ENCODE measurements at regions not wholly inside any gene's neighbourhood (a gene's known extent, or its start where the extent isn't known, plus 50 kb on each side); places are given as distances from the start of the nearest gene placed in this dataset.
A peak's percentile ranks its signal among the peaks of the same experiment; 100 is the strongest.

GRCh38 chr20:24208652-24209051, 220.1 kb upstream of the GGTLC1 start:
- DNase-seq (ENCODE audit: low spot score, unreplicated experiment): no peak
- peak; percentile 40 for TF ChIP-seq CTCF (IDR thresholded peaks at IDR 0.05; ENCODE audit: unreplicated experiment)
- peaks cover 20% of the 10 kb centered on the region for H3K4me1 Mint-ChIP-seq (ENCODE audit: low read depth)
- peaks cover 20% of the 10 kb centered on the region for H3K27me3 Mint-ChIP-seq
- H3K27ac Mint-ChIP-seq: no peak overlapping the region
- H3K36me3 Mint-ChIP-seq (ENCODE audit: insufficient read depth): no peaks in the 10 kb centered on the region
- no peaks in the 10 kb centered on the region for H3K9me3 Mint-ChIP-seq (ENCODE audit: low read depth)
- H3K4me3 Mint-ChIP-seq (ENCODE audit: low read depth): no peak overlapping the region

GRCh38 chr20:24207803-24208300, 219.3 kb upstream of the GGTLC1 start:
- Mint-ChIP-seq H3K9me3 (ENCODE audit: low read depth) (no peaks in the 10 kb centered on the region), H3K4me1 (ENCODE audit: low read depth) (peaks cover 14% of the 10 kb centered on the region), H3K27me3 (peaks cover 20% of the 10 kb centered on the region), H3K36me3 (ENCODE audit: insufficient read depth) (no peaks in the 10 kb centered on the region), H3K4me3 (ENCODE audit: low read depth) (no peak overlapping the region), H3K27ac (no peak overlapping the region)
- no peak for DNase-seq (ENCODE audit: low spot score, unreplicated experiment)
- TF ChIP-seq CTCF (IDR thresholded peaks at IDR 0.05; ENCODE audit: unreplicated experiment): no peak

DNA sequence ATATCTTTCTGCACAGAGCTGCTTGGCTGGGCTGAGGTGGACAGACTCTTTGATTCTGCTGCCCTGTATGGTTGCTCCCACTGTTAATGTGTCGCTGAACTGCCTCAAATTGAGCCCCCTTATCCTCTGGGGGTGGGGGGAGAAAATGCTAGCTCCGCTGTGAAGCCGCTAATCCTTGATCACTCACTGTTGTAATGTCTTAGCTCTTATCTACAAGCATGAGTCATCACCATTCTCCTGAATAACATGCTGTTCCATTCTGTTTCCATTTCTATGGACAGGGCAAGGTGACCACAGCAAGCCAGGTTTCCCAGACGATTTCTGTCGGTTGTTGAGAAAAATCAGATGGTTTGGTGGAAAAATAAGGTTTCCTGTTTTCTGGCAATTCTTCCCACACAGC, 218.4 kb upstream of the GGTLC1 start:
- H3K36me3 Mint-ChIP-seq (ENCODE audit: insufficient read depth): no peaks in the 10 kb centered on the region

DNA sequence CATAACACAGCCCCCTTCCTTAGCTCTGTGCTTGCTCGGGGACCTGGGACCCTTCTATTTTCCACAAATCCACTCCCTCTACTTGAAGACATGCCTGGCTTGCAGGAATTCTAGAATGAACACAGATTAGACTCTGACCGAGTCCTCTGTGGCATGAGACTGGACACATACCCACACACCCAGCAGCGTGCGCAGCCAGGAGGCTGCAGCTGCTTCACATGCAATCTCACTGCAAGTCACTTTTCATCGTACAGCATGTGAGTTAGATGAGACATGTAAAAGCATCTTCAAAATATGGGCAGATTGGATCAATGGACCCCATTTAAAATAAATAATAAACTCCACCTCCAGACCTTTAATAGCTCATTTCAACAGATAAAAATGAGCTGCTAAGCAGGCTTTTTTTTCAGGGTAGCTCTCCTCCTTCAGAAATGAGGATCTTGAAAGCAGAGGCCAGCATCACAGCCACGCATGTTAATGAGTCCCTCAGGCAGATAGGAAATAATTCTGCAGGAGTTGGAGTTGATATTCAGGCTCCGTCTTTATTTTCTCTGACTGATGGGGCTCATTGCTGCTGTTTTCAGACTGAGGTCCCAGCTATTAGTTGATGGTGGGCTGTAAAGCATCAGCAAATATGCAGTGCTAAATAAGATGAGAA, 215.1 kb upstream of the GGTLC1 start:
- Mint-ChIP-seq H3K27ac (no peak overlapping the region), H3K4me1 (ENCODE audit: low read depth) (peaks cover 1% of the 10 kb centered on the region), H3K4me3 (ENCODE audit: low read depth) (no peak overlapping the region), H3K9me3 (ENCODE audit: low read depth) (no peaks in the 10 kb centered on the region), H3K36me3 (ENCODE audit: insufficient read depth) (no peaks in the 10 kb centered on the region), H3K27me3 (peaks cover 14% of the 10 kb centered on the region)
- DNase-seq (ENCODE audit: low spot score, unreplicated experiment): no peak
- TF ChIP-seq CTCF (IDR thresholded peaks at IDR 0.05; ENCODE audit: unreplicated experiment): no peak

More for the DNA sequence above, 218.4 kb upstream of the GGTLC1 start:
- no peak for TF ChIP-seq CTCF (IDR thresholded peaks at IDR 0.05; ENCODE audit: unreplicated experiment)
- no peak for DNase-seq (ENCODE audit: low spot score, unreplicated experiment)
- Mint-ChIP-seq H3K27ac (peak overlapping the region; percentile 9), H3K4me3 (ENCODE audit: low read depth) (no peak overlapping the region), H3K4me1 (ENCODE audit: low read depth) (peaks cover 6% of the 10 kb centered on the region), H3K27me3 (peaks cover 18% of the 10 kb centered on the region), H3K9me3 (ENCODE audit: low read depth) (no peaks in the 10 kb centered on the region)

DNA sequence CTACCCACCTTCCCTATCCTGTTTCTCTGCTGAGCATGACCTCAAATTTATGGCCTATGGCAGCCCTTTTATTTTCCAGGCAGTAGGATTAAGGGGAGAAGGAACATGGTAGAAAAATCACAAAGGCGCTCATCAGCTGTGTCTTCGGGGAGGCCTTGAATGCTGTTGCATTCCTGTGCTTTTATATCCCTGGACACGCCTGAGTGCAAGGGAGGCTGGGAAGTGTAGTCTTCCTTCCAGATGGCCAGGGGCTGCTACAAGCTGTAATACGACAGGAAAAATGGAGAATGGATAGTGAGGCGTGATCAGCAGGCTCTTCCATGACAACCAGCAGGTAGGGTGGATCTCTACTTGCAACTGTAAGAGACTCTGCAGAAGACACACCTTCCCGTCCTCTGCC, 210.9 kb upstream of the GGTLC1 start:
- no peaks in the 10 kb centered on the region for H3K4me1 Mint-ChIP-seq (ENCODE audit: low read depth)
- H3K9me3 Mint-ChIP-seq (ENCODE audit: low read depth): no peaks in the 10 kb centered on the region
- H3K4me3 Mint-ChIP-seq (ENCODE audit: low read depth): no peak overlapping the region
- no peak for DNase-seq (ENCODE audit: low spot score, unreplicated experiment)
- TF ChIP-seq CTCF (IDR thresholded peaks at IDR 0.05; ENCODE audit: unreplicated experiment): no peak
- no peak overlapping the region for H3K27ac Mint-ChIP-seq
- no peaks in the 10 kb centered on the region for H3K36me3 Mint-ChIP-seq (ENCODE audit: insufficient read depth)
- peaks cover 3% of the 10 kb centered on the region for H3K27me3 Mint-ChIP-seq

All from progenitor cell of endocrine pancreas (in vitro differentiated cells).